Endothelial cell of hepatic sinusoid (primary cell): ENCODE measurements at regions not wholly inside any gene's neighbourhood (a gene's known extent, or its start where the extent isn't known, plus 50 kb on each side); places are given as distances from the start of the nearest gene placed in this dataset.

ENCODE experiments used
- in situ Hi-C: cut with HindIII; loops from 2 replicates; pipeline ENCODE4 v1.10.0; 2017; ENCODE audit warnings: low sequenced_read_pairs

DNA sequence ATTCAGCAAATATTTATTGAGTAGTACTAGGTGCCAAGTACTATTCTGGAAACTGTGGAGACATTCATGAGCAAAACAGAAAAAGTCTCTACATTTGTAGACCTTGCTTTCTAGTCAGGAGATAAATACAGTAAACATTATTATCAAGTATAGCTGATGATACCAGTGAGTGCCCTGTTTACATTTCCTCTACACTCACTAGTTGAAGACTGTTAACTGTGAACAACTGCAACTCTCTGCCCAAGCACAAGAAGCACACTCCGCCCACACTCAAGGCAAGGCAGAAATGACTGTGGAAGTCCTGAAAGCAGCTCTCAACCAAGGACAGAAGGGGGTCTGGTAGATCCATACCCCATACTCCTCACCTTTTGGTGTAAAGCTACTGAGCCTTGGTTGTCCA, 837.0 kb downstream of the DIAPH3 start:
- in situ Hi-C loops: loop anchor here (25.0 kb wide), 1 partner anchor 1689 kb away; the partner anchor contains the start of gene PCDH17

DNA sequence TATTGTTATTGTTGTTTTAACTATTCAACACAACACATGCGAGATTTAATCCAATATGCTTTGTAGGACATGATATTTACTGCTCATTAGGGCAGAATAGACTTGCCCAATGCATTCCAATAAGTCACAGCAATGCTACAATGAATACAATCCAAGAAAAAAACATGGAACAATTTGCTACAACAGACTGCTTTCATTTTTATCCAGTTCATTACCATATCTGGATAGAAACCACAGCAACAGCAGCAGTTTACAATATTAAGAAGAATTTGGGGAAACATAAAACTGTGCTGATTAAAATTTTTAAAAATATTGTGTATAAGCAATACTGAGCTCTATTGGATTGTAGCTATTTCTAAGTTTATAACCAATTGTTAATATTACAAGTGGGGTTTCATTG, 833.0 kb downstream of the DIAPH3 start:
- in situ Hi-C loops: loop anchor here (25.0 kb wide), 1 partner anchor 1693 kb away; the partner anchor contains the start of gene PCDH17

DNA sequence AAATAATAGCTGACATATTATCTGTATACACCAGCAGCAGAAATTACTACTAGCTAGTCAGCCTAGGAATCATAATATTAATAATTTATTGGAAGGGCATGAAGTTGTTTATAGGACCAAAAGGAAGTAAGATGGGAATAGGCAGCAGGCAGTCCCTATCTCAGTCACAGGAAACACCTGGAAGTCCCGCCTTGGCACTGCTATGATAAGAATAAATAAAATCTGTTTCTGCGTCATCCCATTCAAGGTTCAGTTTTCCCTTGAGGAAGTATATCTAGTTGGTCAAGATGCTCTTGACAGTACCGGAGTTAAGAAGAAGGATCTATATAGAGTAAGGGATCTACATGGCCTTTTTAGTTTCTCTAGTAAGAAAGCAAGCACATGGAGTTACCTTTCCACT, 830.8 kb downstream of the DIAPH3 start:
- in situ Hi-C loops: loop anchor here (25.0 kb wide), 1 partner anchor 1696 kb away; the partner anchor contains the start of gene PCDH17

DNA sequence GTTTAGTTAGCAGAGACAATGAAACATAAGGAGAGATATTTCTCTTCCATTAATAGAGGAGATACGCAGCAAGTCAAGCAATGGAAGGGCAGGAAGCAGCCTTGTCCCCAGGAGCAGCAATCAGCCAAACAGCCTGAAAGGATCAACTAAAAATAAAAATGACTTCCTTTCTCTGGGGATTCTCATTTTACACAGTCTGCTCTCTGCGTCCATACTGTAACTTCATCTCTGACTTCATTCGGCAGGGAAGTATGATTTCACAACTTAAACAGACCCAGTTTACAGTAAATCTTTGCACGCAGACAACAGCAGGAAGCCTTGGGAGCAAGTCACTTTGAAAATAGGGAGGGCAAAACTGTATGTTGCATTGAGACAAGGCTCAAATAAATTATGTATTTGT, 826.7 kb downstream of the DIAPH3 start:
- in situ Hi-C loops: loop anchor here (25.0 kb wide), 1 partner anchor 1700 kb away; the partner anchor contains the start of gene PCDH17

DNA sequence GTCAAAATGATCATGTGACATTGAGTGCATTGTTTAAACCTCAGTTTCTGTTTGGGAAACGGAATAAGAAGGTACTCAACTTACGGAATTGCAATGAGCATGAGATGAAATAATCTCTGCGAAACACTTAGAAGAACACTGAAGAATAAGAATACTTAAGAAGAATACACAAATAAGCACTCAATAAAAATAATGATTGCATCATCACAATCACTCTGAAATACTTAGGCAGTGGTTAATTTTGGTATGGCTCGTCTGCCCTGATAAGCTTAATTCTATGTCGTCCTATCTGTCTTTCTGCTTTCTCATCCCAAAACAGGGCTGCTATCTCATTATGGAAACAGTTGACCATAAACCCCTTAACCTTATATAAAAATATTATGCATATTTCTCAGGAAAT, 823.6 kb downstream of the DIAPH3 start:
- in situ Hi-C loops: loop anchor here (25.0 kb wide), 1 partner anchor 1703 kb away; the partner anchor contains the start of gene PCDH17

DNA sequence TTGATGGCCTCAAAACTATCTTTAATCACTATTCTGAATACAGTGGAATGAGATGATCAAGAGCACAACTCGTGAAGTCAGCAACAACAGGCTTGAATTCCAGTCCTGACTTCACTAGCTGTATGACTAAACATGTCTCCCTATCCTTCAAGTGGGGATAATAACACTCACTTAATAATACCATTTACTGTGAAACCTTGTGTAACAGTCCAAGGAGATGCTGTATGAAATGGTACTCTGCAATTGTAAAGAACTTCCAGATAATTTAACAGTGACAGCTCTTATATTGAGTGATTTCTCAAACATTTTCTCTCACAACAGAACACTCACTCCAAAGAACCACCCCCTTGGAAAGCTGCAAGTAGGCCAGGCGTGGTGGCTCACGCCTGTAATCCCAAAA, 823.1 kb downstream of the DIAPH3 start:
- in situ Hi-C loops: loop anchor here (25.0 kb wide), 1 partner anchor 1703 kb away; the partner anchor contains the start of gene PCDH17

DNA sequence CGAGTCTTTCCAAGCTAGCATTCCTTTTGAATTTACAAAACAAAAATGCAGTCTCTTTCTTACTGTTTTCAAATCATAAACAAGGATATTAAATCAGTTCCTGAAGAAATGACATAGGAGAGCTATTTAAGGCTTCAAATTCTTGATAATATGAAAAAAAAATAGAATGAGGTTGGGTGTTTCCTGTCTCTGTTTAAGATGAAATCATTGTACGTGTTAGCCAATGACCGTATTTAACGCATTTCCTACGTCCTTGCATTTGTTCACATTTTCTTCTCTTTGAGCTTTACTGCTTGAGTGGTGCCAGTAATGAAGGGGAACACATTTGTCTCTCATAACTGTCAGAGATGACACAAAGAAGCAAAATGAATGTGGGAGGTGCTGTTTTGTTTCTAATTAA, 821.3 kb downstream of the DIAPH3 start:
- in situ Hi-C loops: loop anchor here (25.0 kb wide), 1 partner anchor 1705 kb away; the partner anchor contains the start of gene PCDH17

GRCh38 chr13:59343132-59343531, 820.6 kb downstream of the DIAPH3 start:
- in situ Hi-C loops: loop anchor here (25.0 kb wide), 1 partner anchor 1706 kb away; the partner anchor contains the start of gene PCDH17

DNA sequence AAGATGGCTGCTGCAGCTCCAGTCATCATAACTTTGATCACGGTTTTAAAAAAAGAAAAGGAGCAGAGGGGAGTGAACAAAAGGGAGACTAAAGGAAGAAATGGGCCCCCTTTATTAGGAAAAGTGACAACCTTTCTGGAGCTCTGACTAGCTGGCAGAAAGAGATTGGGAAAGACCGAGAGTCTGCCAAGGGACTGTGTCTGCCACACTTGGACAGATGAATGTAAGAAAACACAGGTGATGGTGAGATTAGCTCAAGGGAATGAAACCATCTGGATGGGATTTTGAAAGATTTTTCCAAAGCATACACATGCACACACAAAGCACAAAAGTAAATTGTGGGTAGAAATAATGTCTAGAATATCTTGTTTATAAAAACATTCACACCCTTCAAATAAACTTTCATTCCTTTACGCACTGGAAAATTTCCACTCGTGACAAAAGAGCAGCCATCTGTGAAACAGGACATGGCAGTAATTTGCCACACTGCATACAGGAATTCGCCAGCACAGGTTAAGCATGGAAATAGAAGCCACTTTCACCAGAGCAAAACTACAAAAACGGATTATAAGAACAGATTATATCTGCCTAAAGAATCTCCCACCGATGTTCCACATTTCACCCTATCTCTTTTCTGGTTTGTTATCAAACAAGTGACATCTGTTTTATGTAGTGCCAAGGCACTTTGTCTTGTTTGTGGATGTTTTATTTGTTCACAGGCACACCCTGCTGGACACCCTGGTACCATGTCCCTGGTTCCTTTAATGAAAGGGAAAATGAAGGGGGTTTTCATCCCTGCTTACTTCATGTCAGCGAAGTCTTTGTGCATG, 819.5 kb downstream of the DIAPH3 start:
- in situ Hi-C loops: loop anchor here (25.0 kb wide), 1 partner anchor 1707 kb away; the partner anchor contains the start of gene PCDH17

DNA sequence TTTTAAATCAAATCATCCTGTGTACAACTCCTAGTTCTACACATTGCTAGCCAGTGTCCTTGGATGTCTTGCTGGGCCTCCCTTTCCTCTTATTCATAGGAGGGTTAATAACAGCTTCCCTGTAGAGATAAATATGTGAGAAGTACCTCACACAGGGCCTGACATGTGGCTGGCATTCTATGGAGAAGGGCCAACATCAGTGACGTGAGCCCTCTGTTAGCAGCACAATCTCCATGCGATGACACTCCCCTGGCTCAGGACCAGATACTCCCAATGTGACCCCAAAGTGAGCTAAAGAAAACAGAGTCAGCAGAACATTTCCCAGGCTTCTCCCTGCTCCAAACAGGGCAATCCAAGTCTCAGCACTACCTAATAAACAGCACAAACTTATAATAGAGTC, 818.4 kb downstream of the DIAPH3 start:
- in situ Hi-C loops: loop anchor here (25.0 kb wide), 1 partner anchor 1708 kb away; the partner anchor contains the start of gene PCDH17

GRCh38 chr13:59346999-59347723, 816.6 kb downstream of the DIAPH3 start:
- in situ Hi-C loops: loop anchor here (25.0 kb wide), 1 partner anchor 1710 kb away; the partner anchor contains the start of gene PCDH17

DNA sequence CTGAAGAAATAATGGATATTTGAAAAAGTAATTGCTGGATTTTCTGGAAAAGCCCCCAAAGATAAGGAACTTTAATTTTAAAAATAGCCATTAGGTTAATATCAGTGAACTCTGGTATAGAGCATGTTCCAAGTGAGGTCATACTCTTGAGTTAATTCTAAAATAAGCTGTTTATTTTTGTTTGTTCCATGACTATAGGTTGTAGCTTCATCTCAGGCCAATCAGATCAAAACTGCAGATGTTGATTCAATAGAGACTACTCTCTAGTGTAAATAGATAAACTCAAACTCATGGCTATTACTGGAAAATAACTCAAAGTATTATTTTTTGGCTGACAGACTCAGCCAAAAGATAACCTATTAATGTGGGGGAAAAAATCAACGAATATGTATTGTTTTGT, 815.1 kb downstream of the DIAPH3 start:
- in situ Hi-C loops: loop anchor here (25.0 kb wide), 1 partner anchor 1711 kb away; the partner anchor contains the start of gene PCDH17

DNA sequence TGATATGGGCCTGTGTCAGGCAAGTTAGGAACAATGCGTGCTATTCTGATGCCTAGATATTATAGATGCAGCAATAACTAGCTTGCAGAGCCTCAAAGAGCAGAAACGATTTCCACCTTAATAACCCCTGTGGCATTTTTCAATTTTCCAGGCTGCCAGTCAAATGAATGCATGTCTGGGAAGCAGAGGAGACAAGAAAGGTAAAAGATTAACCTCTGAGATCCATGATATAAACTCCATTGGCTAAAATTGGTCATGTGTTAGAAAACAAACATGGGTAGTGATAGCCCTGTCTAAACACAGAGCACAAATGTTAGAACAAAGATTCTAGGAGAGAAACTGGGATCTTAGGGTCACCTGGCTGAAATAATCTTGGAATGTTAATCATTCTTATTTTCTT, 811.1 kb downstream of the DIAPH3 start:
- in situ Hi-C loops: no loop called here

GRCh38 chr13:59354665-59355369, 808.9 kb downstream of the DIAPH3 start:
- in situ Hi-C loops: no loop called here

GRCh38 chr13:59356607-59357006, 807.1 kb downstream of the DIAPH3 start:
- in situ Hi-C loops: no loop called here

DNA sequence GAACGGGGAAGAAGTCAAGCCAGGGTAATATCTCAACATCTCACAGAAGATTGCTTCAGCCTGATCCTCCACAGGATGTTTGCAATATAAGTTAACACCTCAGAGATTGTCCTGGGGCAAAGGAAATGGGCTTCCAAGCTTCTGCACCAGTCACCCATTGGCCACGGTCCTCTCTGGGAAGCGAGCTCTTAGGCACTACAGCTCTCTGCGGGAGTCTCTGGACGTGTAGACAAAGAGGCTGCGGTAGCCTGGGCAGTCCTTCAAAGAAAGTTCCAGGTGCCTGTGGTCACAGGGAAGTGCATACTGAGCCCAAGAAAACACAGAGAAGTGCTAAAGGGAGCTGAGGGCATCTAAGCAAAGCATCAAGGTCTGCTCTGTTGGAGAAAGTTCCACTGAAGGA, 805.7 kb downstream of the DIAPH3 start:
- in situ Hi-C loops: no loop called here

DNA sequence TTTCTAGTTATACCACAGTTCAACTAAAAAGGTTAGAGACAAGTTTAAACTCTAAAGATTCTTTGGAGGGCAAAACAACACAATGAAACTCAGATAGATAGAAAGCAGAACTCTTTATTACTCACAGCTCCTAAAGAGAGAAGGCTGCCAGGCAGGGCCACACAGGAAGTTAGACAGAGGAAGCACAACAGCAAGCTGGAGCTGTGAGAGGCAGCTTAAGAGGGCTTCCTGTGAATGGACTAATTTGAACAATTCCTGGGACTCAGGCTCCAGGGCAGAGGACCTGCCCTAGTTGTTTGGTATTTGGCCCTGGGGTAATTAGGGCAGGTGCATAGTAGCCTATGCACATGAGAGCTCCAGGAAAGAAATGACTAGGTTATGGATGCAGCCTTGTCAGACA, 803.6 kb downstream of the DIAPH3 start:
- in situ Hi-C loops: no loop called here

DNA sequence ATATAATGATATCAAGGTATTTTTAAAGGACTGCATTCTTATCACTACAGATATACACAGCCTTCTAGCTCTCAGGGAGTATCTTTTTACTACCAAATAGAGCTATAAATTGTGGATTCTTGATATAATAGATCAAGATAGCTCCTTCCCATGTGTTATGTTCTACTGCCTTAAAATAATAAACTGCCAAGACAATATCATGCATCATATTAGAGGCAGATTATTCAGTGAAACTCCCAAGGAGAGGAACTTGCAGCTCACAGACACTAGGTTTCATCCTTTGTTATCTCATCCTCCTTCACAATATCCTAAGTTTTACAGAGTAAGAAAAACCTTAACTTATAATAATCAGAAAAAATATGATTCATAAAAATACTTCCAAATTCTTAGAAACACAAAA, 802.8 kb downstream of the DIAPH3 start:
- in situ Hi-C loops: no loop called here

DNA sequence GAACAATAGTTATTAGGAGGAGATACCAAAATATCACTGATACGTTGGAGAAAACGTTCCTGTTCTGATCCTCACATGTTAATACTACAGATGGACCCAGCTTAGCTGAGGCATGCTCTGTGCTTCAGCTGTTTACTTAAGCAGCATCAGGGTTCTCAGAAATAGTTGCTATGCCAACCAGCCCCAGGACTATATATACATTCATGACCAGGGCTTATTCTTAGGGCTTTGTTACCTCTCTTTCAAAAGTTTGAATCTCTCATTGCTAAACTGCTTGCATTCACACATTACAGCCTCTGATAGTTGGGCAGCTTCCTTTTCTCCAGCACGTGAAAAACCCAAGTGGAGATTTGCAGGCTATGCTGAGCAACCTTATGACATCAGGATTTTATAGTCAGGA, 800.4 kb downstream of the DIAPH3 start:
- in situ Hi-C loops: no loop called here

DNA sequence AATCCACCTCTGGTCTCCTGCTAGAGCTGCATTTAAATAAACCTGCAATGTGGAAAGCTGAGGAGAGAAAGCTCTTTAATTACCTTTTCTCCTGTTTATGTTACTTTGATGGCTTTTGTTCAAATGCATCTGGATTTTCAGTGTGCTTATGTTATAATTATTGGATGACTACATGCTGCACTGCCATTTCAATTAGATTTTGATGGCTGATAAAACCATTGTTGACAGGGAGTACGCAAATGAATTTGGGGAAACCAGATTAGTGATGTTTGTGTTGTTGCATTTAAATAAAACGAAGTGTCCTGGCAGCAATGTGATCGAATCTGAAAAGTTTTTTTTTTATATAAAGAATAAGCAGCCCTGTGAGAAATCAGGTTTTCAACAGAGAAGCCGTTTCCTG, 799.8 kb downstream of the DIAPH3 start:
- in situ Hi-C loops: no loop called here

DNA sequence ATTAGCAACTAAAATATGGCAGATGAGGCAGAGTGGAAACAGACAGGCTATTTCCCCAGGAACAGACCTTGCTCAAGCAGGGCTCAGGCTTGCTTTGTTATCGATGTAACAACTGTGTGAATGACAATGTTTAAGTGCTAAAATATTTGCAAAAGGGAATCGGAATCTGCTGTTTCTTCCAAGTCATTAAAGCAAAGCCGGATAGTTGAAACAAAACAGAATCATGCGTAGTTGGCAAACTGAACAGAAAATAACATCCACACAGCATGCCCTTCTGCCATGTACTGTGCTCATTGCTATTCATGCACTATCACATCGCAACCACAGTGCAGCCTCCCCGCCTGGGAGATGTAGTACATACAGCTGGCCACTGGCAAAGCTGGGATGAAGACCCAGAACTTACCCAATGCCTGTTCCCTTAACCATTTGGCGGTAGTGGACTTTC, 799.1 kb downstream of the DIAPH3 start:
- in situ Hi-C loops: no loop called here
